CD14-positive monocyte (primary cell): ENCODE measurements at regions not wholly inside any gene's neighbourhood (a gene's known extent, or its start where the extent isn't known, plus 50 kb on each side); places are given as distances from the start of the nearest gene placed in this dataset.

Experiments
- DNase-seq, 3 donors: peaks; one replicate each; pipeline ENCODE4 v3.0.0-alpha.2; 2011 to 2022
- H2AFZ ChIP-seq: 2 replicates; pipeline ENCODE4 v1.6.0; 2012; ENCODE audit warnings: mild to moderate bottlenecking, low read depth, low read length, inconsistent platforms; ENCODE audit not compliant: insufficient read depth, poor library complexity, severe bottlenecking
- H3K27ac ChIP-seq, 2 donors: 1 replicate in 1 of 2; 2 replicates in 1 of 2; pipeline ENCODE4 v1.5.1; 2012 to 2013; ENCODE audit warnings: low read length in 2 of 2, control low read depth in 1 of 2, inconsistent platforms in 1 of 2, low read depth in 1 of 2, mild to moderate bottlenecking in 1 of 2
- H3K27me3 ChIP-seq, 2 donors: one replicate each; pipeline versions ENCODE4 v1.6.0 to v1.6.1; 2011 to 2013; ENCODE audit warnings: low read length in 2 of 2; ENCODE audit not compliant: control insufficient read depth in 2 of 2, insufficient read depth in 2 of 2
- H3K36me3 ChIP-seq, 2 donors: replicated peaks in 1 of 2; 1 replicate in 1 of 2; 2 replicates in 1 of 2; pipeline versions ENCODE4 v1.5.1 to v1.6.1; 2012 to 2013; ENCODE audit warnings: low read length in 2 of 2, control low read depth in 1 of 2, inconsistent platforms in 1 of 2, mild to moderate bottlenecking in 1 of 2; ENCODE audit not compliant: insufficient read depth in 2 of 2, control insufficient read depth in 1 of 2
- H3K4me1 ChIP-seq, 2 donors: 1 replicate in 1 of 2; 2 replicates in 1 of 2; pipeline versions ENCODE4 v1.5.1 to v1.6.1; 2012 to 2013; ENCODE audit warnings: low read length in 2 of 2, control low read depth in 1 of 2, inconsistent platforms in 1 of 2, mild to moderate bottlenecking in 1 of 2, moderate library complexity in 1 of 2; ENCODE audit not compliant: insufficient read depth in 2 of 2, control insufficient read depth in 1 of 2
- H3K4me2 ChIP-seq: replicated peaks from 2 replicates; pipeline ENCODE3; 2012; ENCODE audit warnings: low read length, moderate library complexity, mild to moderate bottlenecking; ENCODE audit not compliant: poor library complexity, severe bottlenecking; ENCODE audit errors: extremely low read depth
- H3K4me3 ChIP-seq, 3 experiments: fragments of 200-600 bp in 1 of 3; sonication (generic) in 1 of 3; replicated peaks in 1 of 3; 1 replicate in 2 of 3; 2 replicates in 1 of 3; pipeline ENCODE4 v1.5.1; 2011 to 2013; ENCODE audit warnings: low read length in 3 of 3, mild to moderate bottlenecking in 3 of 3, control low read depth in 2 of 3, low read depth in 2 of 3, inconsistent platforms in 1 of 3, moderate library complexity in 1 of 3
- H3K79me2 ChIP-seq: 2 replicates; pipeline ENCODE4 v1.6.0; 2012; ENCODE audit warnings: mild to moderate bottlenecking, control low read depth, inconsistent platforms, low read length, moderate library complexity; ENCODE audit not compliant: insufficient read depth
- H3K9ac ChIP-seq: 2 replicates; pipeline ENCODE4 v1.6.0; 2017; ENCODE audit warnings: low read length, mild to moderate bottlenecking; ENCODE audit not compliant: insufficient read depth, poor library complexity, severe bottlenecking
- H3K9me3 ChIP-seq, 2 donors: replicated peaks in 1 of 2; 1 replicate in 1 of 2; 2 replicates in 1 of 2; pipeline versions ENCODE4 v1.5.1 to v1.6.1; 2012 to 2013; ENCODE audit warnings: low read length in 2 of 2, control low read depth in 1 of 2; ENCODE audit not compliant: control insufficient read depth in 1 of 2, insufficient read depth in 1 of 2
- H4K20me1 ChIP-seq: 2 replicates; pipeline ENCODE4 v1.6.0; 2012; ENCODE audit warnings: mild to moderate bottlenecking, low read length, control low read depth, moderate library complexity; ENCODE audit not compliant: insufficient read depth
- H3K27ac Mint-ChIP-seq, 7 donors: one replicate each; pipeline ENCODE4 v1.8.0; 2020; ENCODE audit warnings: mild to moderate bottlenecking in 7 of 7, mixed read lengths in 7 of 7, moderate library complexity in 6 of 7, inconsistent platforms in 2 of 7
- H3K27me3 Mint-ChIP-seq, 3 donors: one replicate each; pipeline ENCODE4 v1.8.0; 2021 to 2022; ENCODE audit warnings: low read depth in 3 of 3, mild to moderate bottlenecking in 3 of 3, mixed read lengths in 3 of 3, moderate library complexity in 3 of 3, inconsistent platforms in 1 of 3
- H3K36me3 Mint-ChIP-seq, 2 donors: one replicate each; pipeline ENCODE4 v1.8.0; 2020; ENCODE audit warnings: mixed read lengths in 2 of 2, inconsistent platforms in 1 of 2, mild to moderate bottlenecking in 1 of 2
- H3K4me1 Mint-ChIP-seq: one replicate; pipeline ENCODE4 v1.8.0; 2020; ENCODE audit warnings: mild to moderate bottlenecking, mixed read lengths
- H3K4me3 Mint-ChIP-seq, 2 donors: one replicate each; pipeline ENCODE4 v1.8.0; 2020; ENCODE audit warnings: mild to moderate bottlenecking in 2 of 2, mixed read lengths in 2 of 2, moderate library complexity in 1 of 2
- H3K9me3 Mint-ChIP-seq, 7 donors: one replicate each; pipeline ENCODE4 v1.8.0; 2020 to 2022; ENCODE audit warnings: mixed read lengths in 7 of 7, mild to moderate bottlenecking in 6 of 7, moderate library complexity in 6 of 7, inconsistent platforms in 2 of 7
- CTCF ChIP-seq: fragments of 200-600 bp; IDR thresholded peaks from one replicate; pipeline ENCODE4 v1.8.0; 2022; ENCODE audit warnings: antibody characterized with exemption, mild to moderate bottlenecking
- WGBS: methylation state at CpG from one replicate; pipeline ENCODE4 v1.1.5; 2013; ENCODE audit warnings: missing lambda C conversion rate; ENCODE audit not compliant: insufficient coverage; 5-methylcytosine and 5-hydroxymethylcytosine counted together
- intact Hi-C, 2 donors: fragments of 100-400 bp; cut with micrococcal nuclease; formaldehyde crosslinking; loops; one replicate each; pipeline versions ENCODE4 v1.15.0 to v1.15.1; 2023

GRCh38 chr5:161064781-161065180, 212.8 kb upstream of the ATP10B start:
- H3K4me1 Mint-ChIP-seq: no peaks in the 10 kb centered on the region
- 17% methylated on average over 1 of the region's 2 CpGs for WGBS
- Histone ChIP-seq H3K79me2 (no peaks in the 10 kb centered on the region), H4K20me1 (no peaks in the 10 kb centered on the region), H3K4me3 (no peak overlapping the region), H2AFZ (no peak overlapping the region), H3K27me3 (no peaks in the 10 kb centered on the region), H3K4me2 (no peak overlapping the region), H3K27ac (no peak overlapping the region), H3K9me3 (no peaks in the 10 kb centered on the region), H3K36me3 (no peaks in the 10 kb centered on the region), H3K4me1 (no peaks in the 10 kb centered on the region), H3K9ac (no peak overlapping the region)
- no peak for DNase-seq
- peaks cover 0 to 4% (median 0%) of the 10 kb centered on the region in 7 donors for H3K9me3 Mint-ChIP-seq
- no peak overlapping the region for H3K27ac Mint-ChIP-seq
- peaks cover 0 to 2% (median 1%) of the 10 kb centered on the region in 3 donors for H3K27me3 Mint-ChIP-seq
- no peak overlapping the region for H3K4me3 Mint-ChIP-seq
- TF ChIP-seq CTCF: no peak
- H3K36me3 Mint-ChIP-seq: no peaks in the 10 kb centered on the region
- intact Hi-C loops: no loop called here

GRCh38 chr5:161064297-161064696, 212.3 kb upstream of the ATP10B start:
- H3K4me1 ChIP-seq: no peaks in the 10 kb centered on the region
- Mint-ChIP-seq H3K4me1 (no peaks in the 10 kb centered on the region), H3K27me3 (peaks cover 0 to 2% (median 1%) of the 10 kb centered on the region in 3 donors), H3K9me3 (peaks cover 0 to 3% (median 0%) of the 10 kb centered on the region in 7 donors), H3K4me3 (no peak overlapping the region), H3K36me3 (no peaks in the 10 kb centered on the region), H3K27ac (no peak overlapping the region)
- no peaks in the 10 kb centered on the region for H4K20me1 ChIP-seq
- H3K9ac ChIP-seq: no peak overlapping the region
- no peak for TF ChIP-seq CTCF
- no peaks in the 10 kb centered on the region for H3K79me2 ChIP-seq
- no peak for DNase-seq
- H3K36me3 ChIP-seq: no peaks in the 10 kb centered on the region
- no peak overlapping the region for H3K4me2 ChIP-seq
- H3K27me3 ChIP-seq: no peaks in the 10 kb centered on the region
- no peak overlapping the region for H2AFZ ChIP-seq
- no peaks in the 10 kb centered on the region for H3K9me3 ChIP-seq
- no CpG with 5 or more reads among the region's 2 CpGs for WGBS
- intact Hi-C loops: no loop called here
- no peak overlapping the region for H3K4me3 ChIP-seq
- H3K27ac ChIP-seq: no peak overlapping the region
